DMS53 treated with DMSO at 0.1 percent for 48 hours (cell line): ENCODE measurements at regions not wholly inside any gene's neighbourhood (a gene's known extent, or its start where the extent isn't known, plus 50 kb on each side); places are given as distances from the start of the nearest gene placed in this dataset.
A peak's percentile ranks its signal among the peaks of the same experiment; 100 is the strongest.
"Not testable (repeated sequence)": the region's sequence is repeated elsewhere in the genome, so short reads cannot be mapped to it uniquely, and the experiment has no call there.

ENCODE experiments used
- DNase-seq: peaks from one replicate; lab custom pipeline; 2025; ENCODE audit not compliant: unreplicated experiment; lab: John Stamatoyannopoulos, UW

DNA sequence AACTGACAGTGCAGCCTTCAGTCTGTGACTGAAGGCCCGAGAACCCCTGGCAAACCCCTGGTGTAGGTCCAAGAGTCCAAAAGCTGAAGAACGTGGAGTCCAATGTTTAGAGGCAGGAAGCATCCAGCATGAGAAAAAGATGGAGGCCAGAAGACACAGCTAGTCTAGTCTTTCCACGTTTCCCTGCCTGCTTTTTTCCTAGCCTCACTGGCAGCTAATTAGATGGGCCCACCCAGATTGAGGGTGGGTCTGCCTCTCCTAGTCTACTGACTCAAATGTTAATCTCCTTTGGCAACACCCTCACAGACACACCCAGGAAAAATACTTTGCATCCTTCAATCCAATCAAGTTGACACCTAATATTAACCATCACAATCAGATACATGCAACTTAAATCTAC is 87.8 kb downstream of the TENT5D start:
- not testable (repeated sequence) for DNase-seq

DNA sequence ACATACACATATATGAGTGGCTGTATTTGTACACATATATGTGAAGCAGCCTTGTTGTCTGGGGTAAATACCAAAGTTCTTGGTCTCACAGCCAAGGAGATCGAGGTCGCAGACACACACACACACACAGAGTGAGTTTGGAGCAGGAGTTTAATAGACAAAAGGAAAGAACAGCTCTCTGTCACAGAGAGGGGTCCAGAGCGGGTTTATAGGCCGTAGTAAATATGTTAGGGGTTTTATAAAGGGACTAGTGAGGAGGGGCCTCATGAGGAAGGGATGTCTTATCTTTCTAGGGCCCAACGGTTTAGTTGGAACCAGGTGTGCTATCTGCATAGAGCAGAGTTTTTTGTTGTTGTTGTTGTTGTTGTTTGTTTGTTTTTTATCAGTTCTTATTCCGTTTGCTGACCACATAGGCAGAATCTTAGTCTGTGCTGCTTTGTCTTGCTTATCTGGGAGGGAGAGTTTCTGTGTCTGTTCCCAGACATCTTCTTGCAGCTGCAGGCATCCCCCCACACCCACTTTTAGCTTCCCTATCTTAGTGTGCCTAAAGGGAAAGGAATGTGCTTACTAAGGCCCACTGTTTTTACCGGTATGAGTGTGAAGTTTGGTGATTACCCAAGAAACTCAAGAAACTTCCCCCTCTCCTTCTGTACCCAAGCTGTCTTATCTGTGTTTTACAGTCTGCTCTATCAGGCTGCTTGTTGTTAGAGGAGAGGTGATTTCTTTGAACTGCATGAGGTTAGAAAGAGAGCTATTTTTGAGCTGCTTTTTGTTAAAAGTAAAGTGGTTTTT is 91.9 kb downstream of the TENT5D start:
- no peak for DNase-seq

DNA sequence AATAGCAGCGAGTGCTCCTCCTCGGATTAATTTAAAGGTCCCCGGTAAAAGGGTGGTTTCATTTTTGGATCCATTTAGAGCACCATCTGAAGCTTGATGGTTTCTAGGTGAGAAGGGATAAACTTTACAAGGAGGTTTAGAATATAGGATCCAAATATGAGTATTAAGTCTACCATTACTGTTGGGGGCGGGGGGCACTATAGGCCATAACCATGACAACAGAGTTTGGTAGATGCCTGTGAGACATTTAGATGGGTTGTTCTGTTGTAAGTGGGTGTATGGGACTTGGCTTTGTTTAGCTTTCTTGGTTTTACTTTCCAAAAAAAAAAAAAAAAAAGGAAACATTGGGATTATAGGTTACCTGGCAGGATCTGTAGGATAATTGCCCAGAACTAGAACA is 92.7 kb downstream of the TENT5D start:
- DNase-seq, result no peak

DNA sequence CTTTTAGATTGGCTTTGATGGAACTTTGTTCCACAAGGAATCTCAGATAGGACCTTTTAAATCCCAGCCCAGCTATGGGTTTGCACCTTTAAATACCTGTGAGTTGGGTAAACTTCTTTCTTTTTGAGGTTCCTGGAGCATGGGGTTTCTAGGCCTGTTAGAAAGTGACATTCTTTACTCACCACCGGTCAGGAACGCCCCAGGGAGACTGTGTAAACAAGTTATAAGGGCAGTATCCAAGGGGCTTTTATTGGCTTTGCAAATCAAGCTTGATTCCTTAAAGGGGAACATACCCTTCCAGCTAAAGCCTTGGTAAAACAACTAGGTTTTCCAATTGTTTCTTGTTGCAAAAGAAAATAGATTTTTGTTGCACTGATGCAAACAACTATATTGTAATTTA is 93.4 kb downstream of the TENT5D start:
- DNase-seq, result no peak

DNA sequence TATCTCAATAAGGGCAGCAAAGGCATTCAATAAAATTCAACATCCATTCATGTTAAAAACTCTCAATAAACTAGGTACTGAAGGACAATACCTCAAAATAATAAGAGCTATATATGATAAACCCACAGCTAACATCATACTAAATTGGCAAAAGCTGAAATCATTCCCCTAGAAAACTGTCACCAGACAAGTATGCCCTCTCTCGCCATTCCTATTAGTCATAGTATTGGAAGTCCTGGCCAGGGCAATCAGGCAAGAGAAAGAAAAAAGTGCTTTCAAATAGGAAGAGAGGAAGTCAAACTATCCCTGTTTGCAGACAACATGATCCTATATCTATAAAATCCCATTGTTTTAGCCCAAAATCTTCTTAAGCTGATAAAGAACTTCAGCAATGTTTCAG is 116.8 kb downstream of the TENT5D start:
- DNase-seq, result no peak

DNA sequence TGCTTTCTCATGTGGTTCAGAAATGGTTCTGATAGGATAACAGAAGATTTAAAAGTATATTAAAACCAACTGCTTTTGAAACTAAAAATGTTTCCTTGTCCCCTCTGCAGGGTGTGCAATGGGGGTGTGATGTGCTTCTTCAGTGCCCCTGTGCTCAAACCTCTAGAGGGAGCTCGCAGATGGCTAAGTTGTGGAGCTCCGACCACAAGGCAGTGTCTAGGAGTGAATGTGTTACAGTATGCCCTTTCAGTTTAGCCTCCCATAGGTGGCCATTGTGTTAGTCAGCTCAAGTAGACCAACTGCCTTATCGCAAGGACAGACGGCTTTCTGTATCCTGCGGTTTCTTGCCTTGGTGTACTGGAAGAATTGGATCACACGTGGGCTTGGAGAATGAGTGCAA is 130.5 kb downstream of the TENT5D start:
- DNase-seq, result peak; percentile 27

DNA sequence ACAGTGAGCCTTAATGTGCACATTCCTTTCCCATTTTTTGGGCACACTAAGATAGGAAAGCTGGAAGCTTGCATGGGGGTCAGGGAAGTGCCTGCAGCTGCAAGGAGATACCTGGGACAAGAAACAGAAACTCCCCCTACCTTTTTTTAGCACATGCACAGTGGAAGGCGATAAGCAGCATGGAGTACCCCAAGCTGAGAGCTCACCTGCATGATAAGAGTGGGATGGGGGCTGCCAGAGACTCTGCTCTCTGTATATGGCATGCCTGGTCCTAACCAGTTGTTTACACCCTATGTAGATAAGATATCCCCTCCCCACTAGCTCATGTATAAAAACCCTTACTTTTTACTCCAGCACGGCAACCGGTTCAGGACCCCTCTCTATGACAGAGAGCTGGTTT is 135.9 kb downstream of the TENT5D start:
- no peak for DNase-seq

DNA sequence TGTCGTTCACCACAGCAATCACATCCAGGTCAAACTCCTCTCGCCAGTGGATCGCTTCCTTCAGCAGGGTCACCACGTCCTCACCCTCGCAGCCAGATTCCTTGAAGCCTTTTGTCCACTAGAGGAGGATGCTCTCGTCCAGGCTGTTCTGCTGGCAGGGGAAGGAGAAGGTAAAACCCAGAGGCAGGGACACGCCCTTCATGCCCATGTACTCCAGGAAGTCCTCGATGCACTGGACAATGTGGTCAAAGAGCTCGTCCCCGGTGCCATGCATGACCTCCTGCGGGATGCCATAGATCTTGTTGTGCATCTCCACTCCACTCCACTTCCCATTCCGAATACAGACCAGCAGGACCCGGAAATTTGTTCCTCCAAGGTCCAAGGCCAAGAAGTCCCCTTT is 152.4 kb downstream of the TENT5D start:
- no peak for DNase-seq

DNA sequence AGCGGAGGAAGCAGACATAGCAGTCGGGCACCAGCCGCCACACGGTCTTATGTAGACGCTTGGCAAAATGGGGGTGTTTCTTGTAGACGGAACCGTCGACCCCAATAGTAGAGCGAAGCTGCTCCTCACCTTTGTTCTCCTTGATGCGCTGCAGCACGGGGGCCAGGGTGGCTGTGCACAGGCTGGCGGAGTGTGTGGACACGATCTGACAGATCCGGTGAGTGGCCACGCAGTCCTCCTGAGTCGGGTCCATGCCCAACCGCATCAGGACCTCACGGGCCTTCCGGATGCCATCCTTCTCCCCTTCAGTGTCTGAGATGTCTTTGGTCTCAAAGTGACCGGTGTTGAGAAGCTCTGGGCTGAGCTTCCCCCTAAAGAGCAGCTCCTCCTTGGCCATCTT is 153.0 kb downstream of the TENT5D start:
- DNase-seq, result no peak

DNA sequence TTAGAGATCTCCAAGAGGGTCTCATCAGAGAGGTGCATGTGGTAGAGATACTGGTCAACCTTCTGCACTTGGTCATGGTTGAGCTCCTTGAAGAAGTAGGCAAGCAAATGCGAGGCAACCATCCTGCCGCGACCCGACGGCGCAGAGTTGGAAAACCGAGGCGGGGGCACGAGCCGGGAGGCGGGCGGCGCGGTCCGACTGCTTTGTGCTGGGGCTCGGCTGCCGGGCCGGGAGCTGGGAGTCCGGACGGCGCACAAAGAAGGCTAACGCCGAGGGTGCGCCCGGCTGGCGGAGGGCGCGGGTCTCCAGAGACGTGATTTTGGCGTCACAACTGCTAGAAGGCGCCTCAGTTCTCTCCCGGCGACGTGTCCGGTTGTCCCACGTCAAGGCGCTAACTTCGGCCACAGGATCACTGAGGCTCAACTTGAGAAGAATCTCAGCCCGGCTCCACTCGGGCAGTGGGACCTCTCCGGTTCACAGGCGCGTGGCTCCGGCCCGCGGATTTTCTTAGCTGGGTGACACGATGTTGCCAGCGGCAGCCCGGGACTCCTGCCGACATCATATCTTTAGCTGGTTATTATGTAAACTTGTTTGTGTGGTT is 154.3 kb downstream of the TENT5D start:
- not testable (repeated sequence) for DNase-seq

DNA sequence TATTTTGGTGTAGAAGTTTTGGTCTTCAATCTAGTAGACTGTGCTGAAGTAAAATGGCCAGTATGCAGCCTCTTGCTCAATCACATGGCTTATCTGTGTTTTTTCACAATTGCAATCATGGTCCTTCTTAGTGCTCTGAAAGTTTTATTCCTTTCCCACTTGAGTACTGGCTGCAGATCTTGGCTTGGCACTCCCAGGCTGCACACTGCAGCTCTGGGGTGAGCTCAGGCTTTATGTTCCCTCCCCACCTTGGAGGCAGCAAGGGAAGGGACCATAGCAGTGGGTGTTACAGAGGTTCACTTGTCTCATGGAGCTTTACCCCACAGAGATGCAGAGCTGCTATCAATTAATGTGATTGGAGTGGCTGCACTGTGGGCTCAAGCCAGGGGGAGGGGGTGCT is 156.0 kb downstream of the TENT5D start:
- no peak for DNase-seq

DNA sequence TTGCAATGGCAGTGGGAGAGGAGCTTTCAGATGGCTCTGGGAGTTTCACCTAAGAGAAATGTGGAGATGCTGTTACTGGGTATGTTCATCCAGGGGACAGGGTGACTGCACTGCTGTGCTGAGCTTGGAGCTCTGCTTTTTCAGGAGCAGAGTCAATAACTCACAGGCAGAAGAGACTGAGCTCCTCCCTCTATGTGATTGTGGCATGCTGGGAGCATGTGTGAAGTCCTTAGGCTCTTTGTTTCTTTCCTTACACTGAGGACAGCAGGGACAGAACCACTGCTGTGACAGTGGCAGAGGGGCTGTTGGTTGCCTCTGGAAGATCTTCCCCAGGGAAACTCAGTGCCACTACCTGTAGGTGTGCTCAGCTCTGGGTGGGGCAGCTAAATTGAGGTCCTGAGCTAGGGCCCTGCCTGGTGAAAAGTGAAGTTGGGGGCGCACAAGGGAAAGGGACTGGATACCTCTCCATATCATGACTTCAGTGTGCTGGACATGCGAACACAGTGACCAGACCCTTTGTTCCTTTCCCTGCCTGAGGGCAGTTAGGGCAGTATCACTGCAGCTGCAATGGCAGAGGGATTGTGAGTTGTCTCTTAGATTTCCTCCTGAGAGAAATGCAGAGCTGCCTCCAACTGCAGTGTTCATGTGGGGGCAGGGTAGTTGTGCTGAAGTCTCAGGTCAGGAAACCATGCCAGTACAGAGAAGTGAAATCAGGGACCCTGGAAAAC is 156.7 kb downstream of the TENT5D start:
- DNase-seq, result peak; percentile 1

DNA sequence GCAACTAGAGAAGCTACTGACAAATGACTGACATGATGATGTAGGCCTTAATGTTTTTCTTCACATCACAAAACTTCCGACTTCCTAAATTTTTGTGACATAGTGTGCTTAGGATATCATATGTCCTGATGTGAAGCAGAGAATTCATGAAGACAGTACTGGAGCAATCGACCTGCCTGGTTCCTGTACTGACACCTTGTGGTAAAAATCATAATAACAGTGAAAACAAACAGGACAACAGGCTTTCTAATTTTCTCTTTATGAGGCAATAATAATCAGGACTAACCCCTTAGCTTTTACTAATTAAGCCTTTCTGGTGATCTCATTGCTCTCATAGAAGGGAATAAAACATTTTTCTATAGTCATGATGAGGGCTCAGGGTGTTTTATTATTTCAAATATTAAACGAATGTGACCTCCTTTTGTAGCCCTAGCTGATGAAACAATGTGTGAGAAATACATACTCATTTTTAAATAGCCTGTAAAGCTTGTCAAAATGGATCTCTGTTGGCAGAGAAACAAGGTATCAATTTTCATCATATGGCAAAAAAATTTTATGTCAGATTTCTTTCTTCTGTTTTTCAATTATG is 158.4 kb downstream of the TENT5D start:
- peak; percentile 30 for DNase-seq

DNA sequence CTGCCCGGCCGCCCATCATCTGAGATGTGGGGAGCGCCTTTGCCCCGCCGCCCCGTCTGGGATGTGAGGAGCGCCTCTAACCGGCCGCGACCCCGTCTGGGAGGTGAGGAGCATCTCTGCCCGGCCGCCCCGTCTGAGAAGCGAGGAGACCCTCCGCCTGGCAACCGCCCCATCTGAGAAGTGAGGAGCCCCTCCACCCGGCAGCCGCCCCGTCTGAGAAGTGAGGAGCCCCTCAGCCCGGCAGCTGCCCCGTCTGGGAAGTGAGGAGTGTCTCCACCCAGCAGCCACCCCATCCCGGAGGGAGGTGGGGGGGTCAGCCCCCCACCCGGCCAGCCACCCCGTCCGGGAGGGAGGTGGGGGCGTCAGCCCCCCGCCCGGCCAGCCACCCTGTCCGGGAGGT is 170.7 kb downstream of the TENT5D start:
- DNase-seq, result not testable (repeated sequence)

DNA sequence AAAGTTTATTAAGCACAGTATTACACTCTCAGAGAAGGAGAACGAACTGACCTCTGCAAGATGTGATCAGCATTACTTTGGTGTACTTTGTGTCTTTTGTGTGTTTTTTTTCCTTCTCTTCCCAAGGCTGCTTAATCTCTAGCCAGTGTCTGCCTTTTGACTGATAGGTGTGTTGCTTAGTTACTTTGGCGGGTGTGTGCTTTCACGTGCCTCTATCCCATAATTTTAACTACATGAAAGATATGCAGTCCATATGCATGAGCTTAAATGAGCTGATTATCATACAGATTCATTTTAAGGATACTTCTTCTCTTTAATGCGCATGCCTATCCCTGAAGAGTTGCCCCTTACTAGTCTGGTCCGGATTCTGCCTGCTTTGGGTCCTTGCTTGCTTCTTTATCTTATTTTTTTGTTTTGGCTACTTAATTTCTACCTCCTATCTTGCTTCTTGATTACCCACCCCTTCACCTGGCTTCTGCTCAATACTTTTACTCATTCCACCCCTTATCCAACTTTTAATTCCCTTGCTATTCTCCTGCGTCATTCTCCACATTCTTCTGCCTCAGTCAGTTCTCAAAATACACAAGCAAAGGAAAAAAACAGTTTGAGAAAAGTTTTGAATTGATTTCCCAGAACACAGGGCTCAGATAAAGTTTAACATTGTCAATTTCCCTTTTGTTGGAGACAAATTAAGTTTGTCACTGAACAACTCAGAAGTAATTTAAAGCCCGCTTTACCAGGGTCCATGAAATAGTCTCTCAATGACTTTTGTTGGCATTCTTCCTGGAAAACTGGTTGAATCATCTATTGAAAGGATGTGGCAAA is 182.0 kb downstream of the TENT5D start:
- DNase-seq, result no peak
